HL-60 (cell line): ENCODE measurements at regions not wholly inside any gene's neighbourhood (a gene's known extent, or its start where the extent isn't known, plus 50 kb on each side); places are given as distances from the start of the nearest gene placed in this dataset.

Experiments used
- DNase-seq, 2 experiments: peaks; one replicate each; pipeline ENCODE4 v3.0.0-alpha.2; 2010 to 2020; ENCODE audit warnings: low read depth in 1 of 2, low spot score in 1 of 2
- H3K27ac ChIP-seq: fragments of 250-450 bp; sonication (Bioruptor Pico); replicated peaks from 2 replicates; pipeline ENCODE4 v1.5.1; 2020; ENCODE audit warnings: mild to moderate bottlenecking, moderate library complexity
- H3K27me3 ChIP-seq: fragments of 250-450 bp; sonication (Bioruptor Pico); 2 replicates; pipeline ENCODE4 v1.5.1; 2021; ENCODE audit warnings: mild to moderate bottlenecking, moderate library complexity; ENCODE audit not compliant: insufficient read depth, poor library complexity, severe bottlenecking
- H3K4me3 ChIP-seq: replicated peaks from 2 replicates; pipeline ENCODE4 v1.5.1; 2011; ENCODE audit warnings: mild to moderate bottlenecking, control low read depth, low read length; ENCODE audit not compliant: insufficient read depth
- GABPA ChIP-seq: IDR thresholded peaks from 2 replicates; pipeline ENCODE4 v1.6.1; 2012; ENCODE audit warnings: low read depth
- POLR2AphosphoS5 ChIP-seq: IDR thresholded peaks from 2 replicates; pipeline ENCODE4 v1.6.1; 2012; ENCODE audit warnings: low read depth
- SPI1 ChIP-seq: IDR thresholded peaks from 2 replicates; pipeline ENCODE4 v1.6.1; 2012; ENCODE audit warnings: low read depth, mild to moderate bottlenecking, borderline replicate concordance
- TF ChIP-seq, protein P1 (sequence below): IDR thresholded peaks from 2 replicates; pipeline ENCODE4 v1.6.1; 2012; ENCODE audit warnings: low read depth; ENCODE audit not compliant: insufficient replicate concordance
- TF ChIP-seq, protein P2 (sequence below): IDR thresholded peaks from one replicate; pipeline ENCODE4 v1.5.1; 2011; ENCODE audit warnings: low read length, control low read depth, inconsistent platforms; ENCODE audit not compliant: insufficient read depth

DNA sequence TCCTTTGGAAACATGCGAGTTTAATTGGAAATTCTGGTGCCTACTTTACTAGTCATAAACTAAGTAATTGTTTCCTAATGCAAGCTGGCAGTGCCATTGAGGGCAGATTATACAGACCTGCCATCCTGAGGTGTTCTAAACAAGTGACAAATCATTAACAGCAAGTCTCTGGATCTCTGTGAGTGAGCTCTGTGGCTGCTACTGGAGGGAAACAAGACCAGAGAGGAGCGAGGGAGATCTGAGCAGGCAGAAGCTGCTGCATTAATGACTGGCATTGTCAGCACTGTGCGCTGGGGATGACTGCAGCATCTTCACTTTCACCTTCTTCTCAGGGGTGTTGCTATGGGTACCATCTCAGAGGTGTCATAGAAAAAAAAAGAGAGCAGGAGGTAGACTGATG lies 308.4 kb upstream of the DPH6 start:
- H3K27me3 ChIP-seq = no peaks in the 10 kb centered on the region
- H3K27ac ChIP-seq = no peak overlapping the region
- no peak for DNase-seq
- H3K4me3 ChIP-seq = no peak overlapping the region
- TF ChIP-seq, protein P1, sequence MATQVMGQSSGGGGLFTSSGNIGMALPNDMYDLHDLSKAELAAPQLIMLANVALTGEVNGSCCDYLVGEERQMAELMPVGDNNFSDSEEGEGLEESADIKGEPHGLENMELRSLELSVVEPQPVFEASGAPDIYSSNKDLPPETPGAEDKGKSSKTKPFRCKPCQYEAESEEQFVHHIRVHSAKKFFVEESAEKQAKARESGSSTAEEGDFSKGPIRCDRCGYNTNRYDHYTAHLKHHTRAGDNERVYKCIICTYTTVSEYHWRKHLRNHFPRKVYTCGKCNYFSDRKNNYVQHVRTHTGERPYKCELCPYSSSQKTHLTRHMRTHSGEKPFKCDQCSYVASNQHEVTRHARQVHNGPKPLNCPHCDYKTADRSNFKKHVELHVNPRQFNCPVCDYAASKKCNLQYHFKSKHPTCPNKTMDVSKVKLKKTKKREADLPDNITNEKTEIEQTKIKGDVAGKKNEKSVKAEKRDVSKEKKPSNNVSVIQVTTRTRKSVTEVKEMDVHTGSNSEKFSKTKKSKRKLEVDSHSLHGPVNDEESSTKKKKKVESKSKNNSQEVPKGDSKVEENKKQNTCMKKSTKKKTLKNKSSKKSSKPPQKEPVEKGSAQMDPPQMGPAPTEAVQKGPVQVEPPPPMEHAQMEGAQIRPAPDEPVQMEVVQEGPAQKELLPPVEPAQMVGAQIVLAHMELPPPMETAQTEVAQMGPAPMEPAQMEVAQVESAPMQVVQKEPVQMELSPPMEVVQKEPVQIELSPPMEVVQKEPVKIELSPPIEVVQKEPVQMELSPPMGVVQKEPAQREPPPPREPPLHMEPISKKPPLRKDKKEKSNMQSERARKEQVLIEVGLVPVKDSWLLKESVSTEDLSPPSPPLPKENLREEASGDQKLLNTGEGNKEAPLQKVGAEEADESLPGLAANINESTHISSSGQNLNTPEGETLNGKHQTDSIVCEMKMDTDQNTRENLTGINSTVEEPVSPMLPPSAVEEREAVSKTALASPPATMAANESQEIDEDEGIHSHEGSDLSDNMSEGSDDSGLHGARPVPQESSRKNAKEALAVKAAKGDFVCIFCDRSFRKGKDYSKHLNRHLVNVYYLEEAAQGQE = no peak
- TF ChIP-seq GABPA = no peak
- no peak for TF ChIP-seq SPI1
- TF ChIP-seq, protein P2, sequence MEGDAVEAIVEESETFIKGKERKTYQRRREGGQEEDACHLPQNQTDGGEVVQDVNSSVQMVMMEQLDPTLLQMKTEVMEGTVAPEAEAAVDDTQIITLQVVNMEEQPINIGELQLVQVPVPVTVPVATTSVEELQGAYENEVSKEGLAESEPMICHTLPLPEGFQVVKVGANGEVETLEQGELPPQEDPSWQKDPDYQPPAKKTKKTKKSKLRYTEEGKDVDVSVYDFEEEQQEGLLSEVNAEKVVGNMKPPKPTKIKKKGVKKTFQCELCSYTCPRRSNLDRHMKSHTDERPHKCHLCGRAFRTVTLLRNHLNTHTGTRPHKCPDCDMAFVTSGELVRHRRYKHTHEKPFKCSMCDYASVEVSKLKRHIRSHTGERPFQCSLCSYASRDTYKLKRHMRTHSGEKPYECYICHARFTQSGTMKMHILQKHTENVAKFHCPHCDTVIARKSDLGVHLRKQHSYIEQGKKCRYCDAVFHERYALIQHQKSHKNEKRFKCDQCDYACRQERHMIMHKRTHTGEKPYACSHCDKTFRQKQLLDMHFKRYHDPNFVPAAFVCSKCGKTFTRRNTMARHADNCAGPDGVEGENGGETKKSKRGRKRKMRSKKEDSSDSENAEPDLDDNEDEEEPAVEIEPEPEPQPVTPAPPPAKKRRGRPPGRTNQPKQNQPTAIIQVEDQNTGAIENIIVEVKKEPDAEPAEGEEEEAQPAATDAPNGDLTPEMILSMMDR = no peak
- no peak for TF ChIP-seq POLR2AphosphoS5

DNA sequence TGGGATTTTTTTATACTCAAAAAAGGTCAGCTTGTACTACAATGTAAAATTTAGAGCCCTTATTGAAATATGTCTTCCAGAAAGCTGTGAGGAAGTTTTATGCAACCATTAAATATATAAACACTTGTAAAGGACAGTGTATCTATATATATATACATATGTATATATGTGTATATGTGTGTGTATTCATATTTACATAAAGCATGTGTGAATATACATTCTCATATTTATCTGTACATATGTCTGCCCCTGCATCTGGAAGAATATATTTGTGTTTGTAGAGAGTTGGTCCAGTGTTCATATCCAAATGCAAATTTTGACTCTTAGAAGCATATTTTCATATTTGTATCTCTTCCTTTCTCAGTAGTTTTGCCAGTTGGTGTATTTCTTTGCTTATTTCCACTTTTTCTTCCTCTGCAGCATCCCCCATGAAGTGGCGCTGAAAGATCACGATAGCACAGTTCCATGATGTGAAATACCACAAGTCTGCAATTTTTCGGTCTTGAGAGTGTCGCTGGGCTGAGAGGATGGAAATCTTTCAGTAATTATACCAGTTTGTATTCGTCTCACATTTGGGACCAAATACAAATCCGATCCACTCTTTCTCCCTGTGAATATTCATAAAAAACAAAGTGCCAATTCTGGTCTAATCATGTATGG lies 311.7 kb upstream of the DPH6 start:
- TF ChIP-seq, protein P2 = no peak
- TF ChIP-seq GABPA (no peak), POLR2AphosphoS5 (no peak), SPI1 (no peak)
- TF ChIP-seq, protein P1 = no peak
- Histone ChIP-seq H3K27ac (no peak overlapping the region), H3K27me3 (no peaks in the 10 kb centered on the region), H3K4me3 (no peak overlapping the region)
- no peak for DNase-seq

DNA sequence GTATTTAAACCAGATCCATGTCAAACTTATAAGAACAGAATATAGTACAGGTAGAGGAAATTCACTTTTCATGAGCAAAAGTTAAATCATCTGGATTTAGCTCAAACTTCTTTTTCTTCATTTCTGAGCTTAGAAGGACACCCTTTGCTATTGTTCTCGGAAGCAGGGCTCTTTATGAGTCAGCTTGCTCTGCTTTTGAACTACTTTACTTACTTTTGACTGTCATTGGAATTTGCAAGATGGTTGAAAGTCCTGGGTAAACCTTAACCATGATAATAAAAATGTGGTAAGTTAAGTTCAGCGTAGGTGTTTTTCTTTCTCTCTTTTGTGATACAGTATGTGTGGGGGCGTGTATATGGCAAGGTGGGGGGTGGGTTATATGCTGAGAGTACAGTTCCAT lies 312.7 kb upstream of the DPH6 start:
- no peak overlapping the region for H3K27ac ChIP-seq
- no peaks in the 10 kb centered on the region for H3K27me3 ChIP-seq
- TF ChIP-seq, protein P2 = no peak
- no peak overlapping the region for H3K4me3 ChIP-seq
- no peak for DNase-seq

DNA sequence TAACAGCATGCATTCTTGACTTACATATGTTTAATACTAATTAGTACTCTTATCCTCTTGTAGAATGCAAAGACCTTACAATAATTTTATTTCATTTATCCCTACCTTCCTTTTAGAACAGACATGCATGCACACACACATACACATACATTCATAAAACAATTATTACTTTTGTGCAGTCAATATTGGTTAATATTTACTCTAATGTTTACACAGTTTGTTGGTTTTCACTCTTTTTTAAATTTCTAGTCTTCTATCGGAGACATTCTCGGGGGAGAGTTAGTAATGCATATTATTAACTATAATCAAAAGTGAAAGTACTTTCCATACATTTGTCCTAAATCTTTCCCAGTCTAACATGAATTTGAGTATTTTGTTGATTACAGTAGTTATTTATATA lies 317.7 kb upstream of the DPH6 start:
- Histone ChIP-seq H3K27ac (no peak overlapping the region), H3K4me3 (no peak overlapping the region), H3K27me3 (no peaks in the 10 kb centered on the region)
- no peak for TF ChIP-seq GABPA
- TF ChIP-seq POLR2AphosphoS5 = no peak
- TF ChIP-seq, protein P1 = no peak
- no peak for TF ChIP-seq SPI1
- TF ChIP-seq, protein P2 = no peak
- no peak for DNase-seq
